ENCODE measurements at regions not wholly inside any gene's neighbourhood (a gene's known extent, or its start where the extent isn't known, plus 50 kb on each side); places are given as distances from the start of the nearest gene placed in this dataset.
"Not testable (repeated sequence)": the region's sequence is repeated elsewhere in the genome, so short reads cannot be mapped to it uniquely, and the experiment has no call there.

GRCh38 chr7:67671006-67671548 lies 674.4 kb downstream of the TYW1 start:
- Histone ChIP-seq H2AFZ (ENCODE audit: low read depth, low read length) (no peak overlapping the region), H3K27ac (ENCODE audit: low read length) (no peak overlapping the region), H3K4me3 (ENCODE audit: low read depth in 1 of 2, low read length in 2 of 2) (no peak overlapping the region), H4K20me1 (ENCODE audit: insufficient read depth, low read length) (no peaks in the 10 kb centered on the region), H3K36me3 (ENCODE audit: insufficient read depth, low read length) (no peaks in the 10 kb centered on the region), H3K79me2 (ENCODE audit: insufficient read depth, low read length) (no peaks in the 10 kb centered on the region), H3K9me3 (ENCODE audit: insufficient read depth, low read length, severe bottlenecking) (peaks cover 8% of the 10 kb centered on the region), H3K4me2 (ENCODE audit: insufficient read depth, low read length) (no peak overlapping the region), H3K27me3 (ENCODE audit: insufficient read depth, low read length, poor library complexity) (no peaks in the 10 kb centered on the region), H3K4me1 (ENCODE audit: insufficient read depth, low read length) (no peaks in the 10 kb centered on the region), H3K9ac (ENCODE audit: low read depth, low read length) (no peak overlapping the region)
- no peak for TF ChIP-seq EZH2 (IDR thresholded peaks at IDR 0.05; ENCODE audit: borderline replicate concordance, low read depth, low read length, severe bottlenecking)
- TF ChIP-seq CTCF (IDR thresholded peaks at IDR 0.05; ENCODE audit: borderline replicate concordance, extremely low read depth, low read length, poor library complexity, severe bottlenecking): no peak
- ATAC-seq (ENCODE audit: insufficient read depth, low read depth) (no peak), DNase-seq (no peak)

DNA sequence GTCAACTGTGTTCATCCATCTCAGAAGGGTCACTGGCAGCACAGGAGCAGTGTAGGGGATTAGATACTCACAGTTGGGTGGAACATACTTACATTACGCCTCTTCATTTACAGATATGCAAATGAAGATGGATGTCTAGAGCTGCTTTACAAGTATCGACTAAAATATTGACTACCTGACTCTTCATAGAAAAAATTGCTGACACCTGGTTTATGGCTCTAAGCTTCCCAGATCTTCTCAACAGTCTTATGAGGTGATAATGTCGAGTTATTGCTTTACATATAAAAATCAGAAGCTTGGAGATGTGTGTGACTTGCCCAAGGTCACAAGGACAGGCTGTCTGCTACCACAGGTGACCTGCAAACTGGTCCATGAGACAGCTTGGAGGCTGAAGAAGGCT lies 677.2 kb downstream of the TYW1 start:
- H4K20me1 ChIP-seq (ENCODE audit: insufficient read depth, low read length): no peaks in the 10 kb centered on the region
- H3K27me3 ChIP-seq (ENCODE audit: insufficient read depth, low read length, poor library complexity): no peaks in the 10 kb centered on the region
- TF ChIP-seq EZH2 (IDR thresholded peaks at IDR 0.05; ENCODE audit: borderline replicate concordance, low read depth, low read length, severe bottlenecking) (no peak), CTCF (IDR thresholded peaks at IDR 0.05; ENCODE audit: borderline replicate concordance, extremely low read depth, low read length, poor library complexity, severe bottlenecking) (no peak)
- H3K4me2 ChIP-seq (ENCODE audit: insufficient read depth, low read length): no peak overlapping the region
- ATAC-seq (ENCODE audit: insufficient read depth, low read depth) (no peak), DNase-seq (no peak)
- no peak overlapping the region for H3K9ac ChIP-seq (ENCODE audit: low read depth, low read length)
- H3K27ac ChIP-seq (ENCODE audit: low read length): no peak overlapping the region
- H3K9me3 ChIP-seq (ENCODE audit: insufficient read depth, low read length, severe bottlenecking): peaks cover 8% of the 10 kb centered on the region
- H3K36me3 ChIP-seq (ENCODE audit: insufficient read depth, low read length): no peaks in the 10 kb centered on the region
- H3K4me3 ChIP-seq (ENCODE audit: low read depth in 1 of 2, low read length in 2 of 2): no peak overlapping the region
- no peaks in the 10 kb centered on the region for H3K79me2 ChIP-seq (ENCODE audit: insufficient read depth, low read length)
- H3K4me1 ChIP-seq (ENCODE audit: insufficient read depth, low read length): no peaks in the 10 kb centered on the region
- no peak overlapping the region for H2AFZ ChIP-seq (ENCODE audit: low read depth, low read length)

- not testable (repeated sequence) for H3K9ac ChIP-seq (ENCODE audit: low read depth, low read length); H3K79me2 ChIP-seq (ENCODE audit: insufficient read depth, low read length); H3K27ac ChIP-seq (ENCODE audit: low read length); H3K4me1 ChIP-seq (ENCODE audit: insufficient read depth, low read length); ATAC-seq (ENCODE audit: insufficient read depth, low read depth); H3K9me3 ChIP-seq (ENCODE audit: insufficient read depth, low read length, severe bottlenecking); H3K4me2 ChIP-seq (ENCODE audit: insufficient read depth, low read length); H4K20me1 ChIP-seq (ENCODE audit: insufficient read depth, low read length); DNase-seq; H3K4me3 ChIP-seq (ENCODE audit: low read depth in 1 of 2, low read length in 2 of 2); H3K27me3 ChIP-seq (ENCODE audit: insufficient read depth, low read length, poor library complexity); H2AFZ ChIP-seq (ENCODE audit: low read depth, low read length); H3K36me3 ChIP-seq (ENCODE audit: insufficient read depth, low read length)
Measured at GRCh38 chr7:67674862-67675261, 678.2 kb downstream of the TYW1 start.

DNA sequence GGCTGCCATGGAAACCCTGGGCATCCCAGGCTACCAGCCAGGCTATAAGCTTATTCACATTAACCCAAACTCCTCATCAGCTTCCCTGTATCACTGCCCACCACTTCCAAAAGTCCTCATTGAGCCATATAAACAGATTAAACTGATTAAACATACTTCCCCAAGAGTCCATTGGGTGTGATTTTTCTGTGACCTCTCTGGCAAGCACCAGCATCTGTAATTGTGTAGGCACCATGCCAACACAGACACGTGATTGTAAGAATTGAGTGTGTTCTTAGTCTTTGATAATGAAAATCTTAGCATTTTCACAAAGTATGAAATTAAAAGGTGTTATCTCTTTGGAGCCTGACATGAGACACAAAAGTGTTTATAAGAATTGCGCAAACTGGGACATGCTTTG lies 679.3 kb downstream of the TYW1 start:
- no peak overlapping the region for H3K9ac ChIP-seq (ENCODE audit: low read depth, low read length)
- no peaks in the 10 kb centered on the region for H3K79me2 ChIP-seq (ENCODE audit: insufficient read depth, low read length)
- H3K27ac ChIP-seq (ENCODE audit: low read length): no peak overlapping the region
- peaks cover 8% of the 10 kb centered on the region for H3K9me3 ChIP-seq (ENCODE audit: insufficient read depth, low read length, severe bottlenecking)
- H3K27me3 ChIP-seq (ENCODE audit: insufficient read depth, low read length, poor library complexity): no peaks in the 10 kb centered on the region
- no peak overlapping the region for H3K4me3 ChIP-seq (ENCODE audit: low read depth in 1 of 2, low read length in 2 of 2)
- TF ChIP-seq EZH2 (IDR thresholded peaks at IDR 0.05; ENCODE audit: borderline replicate concordance, low read depth, low read length, severe bottlenecking) (no peak), CTCF (IDR thresholded peaks at IDR 0.05; ENCODE audit: borderline replicate concordance, extremely low read depth, low read length, poor library complexity, severe bottlenecking) (no peak)
- H2AFZ ChIP-seq (ENCODE audit: low read depth, low read length): no peak overlapping the region
- no peaks in the 10 kb centered on the region for H3K36me3 ChIP-seq (ENCODE audit: insufficient read depth, low read length)
- no peaks in the 10 kb centered on the region for H4K20me1 ChIP-seq (ENCODE audit: insufficient read depth, low read length)
- no peak for ATAC-seq (ENCODE audit: insufficient read depth, low read depth)
- no peak for DNase-seq
- no peak overlapping the region for H3K4me2 ChIP-seq (ENCODE audit: insufficient read depth, low read length)
- H3K4me1 ChIP-seq (ENCODE audit: insufficient read depth, low read length): no peaks in the 10 kb centered on the region

Data from DND-41 (cell line).